ENCODE measurements at regions not wholly inside any gene's neighbourhood (a gene's known extent, or its start where the extent isn't known, plus 50 kb on each side); places are given as distances from the start of the nearest gene placed in this dataset.
"Not testable (repeated sequence)": the region's sequence is repeated elsewhere in the genome, so short reads cannot be mapped to it uniquely, and the experiment has no call there.

DNA sequence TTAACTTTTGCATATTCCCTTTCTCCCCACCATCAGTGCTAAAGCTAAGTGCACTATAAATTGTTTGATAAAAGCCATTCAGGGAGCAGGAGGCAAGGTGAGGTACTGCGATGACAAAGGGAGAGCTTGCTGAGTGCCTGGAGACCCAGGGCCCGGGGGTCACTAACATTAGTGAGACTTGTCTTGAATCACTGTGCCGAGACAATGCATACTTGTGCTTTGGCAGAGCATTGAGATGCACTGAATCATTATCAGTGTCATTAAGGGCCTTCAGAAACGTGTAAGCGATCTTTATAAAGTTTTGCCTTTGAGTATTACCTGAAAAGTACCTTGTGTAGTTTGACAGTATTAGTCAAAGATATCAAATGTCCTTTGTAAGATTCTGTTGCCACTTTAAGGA, 447.5 kb downstream of the PCNX1 start:
- peaks cover 40% of the 10 kb centered on the region for H3K4me1 Mint-ChIP-seq (ENCODE audit: low read depth)
- H3K9me3 Mint-ChIP-seq, result peaks cover 23% of the 10 kb centered on the region
- no peak overlapping the region for H3K4me3 Mint-ChIP-seq (ENCODE audit: low read depth)
- DNase-seq (ENCODE audit: low spot score), result no peak
- peaks cover 75% of the 10 kb centered on the region for H3K36me3 Mint-ChIP-seq (ENCODE audit: low read depth)
- H3K27ac Mint-ChIP-seq, result no peak overlapping the region
- no peaks in the 10 kb centered on the region for H3K27me3 Mint-ChIP-seq (ENCODE audit: low read depth)
- intact Hi-C loops (cut with micrococcal nuclease), result loop anchor here (5.0 kb wide), 1 partner anchor 42 kb away; no protein-coding TSS in a partner anchor

DNA sequence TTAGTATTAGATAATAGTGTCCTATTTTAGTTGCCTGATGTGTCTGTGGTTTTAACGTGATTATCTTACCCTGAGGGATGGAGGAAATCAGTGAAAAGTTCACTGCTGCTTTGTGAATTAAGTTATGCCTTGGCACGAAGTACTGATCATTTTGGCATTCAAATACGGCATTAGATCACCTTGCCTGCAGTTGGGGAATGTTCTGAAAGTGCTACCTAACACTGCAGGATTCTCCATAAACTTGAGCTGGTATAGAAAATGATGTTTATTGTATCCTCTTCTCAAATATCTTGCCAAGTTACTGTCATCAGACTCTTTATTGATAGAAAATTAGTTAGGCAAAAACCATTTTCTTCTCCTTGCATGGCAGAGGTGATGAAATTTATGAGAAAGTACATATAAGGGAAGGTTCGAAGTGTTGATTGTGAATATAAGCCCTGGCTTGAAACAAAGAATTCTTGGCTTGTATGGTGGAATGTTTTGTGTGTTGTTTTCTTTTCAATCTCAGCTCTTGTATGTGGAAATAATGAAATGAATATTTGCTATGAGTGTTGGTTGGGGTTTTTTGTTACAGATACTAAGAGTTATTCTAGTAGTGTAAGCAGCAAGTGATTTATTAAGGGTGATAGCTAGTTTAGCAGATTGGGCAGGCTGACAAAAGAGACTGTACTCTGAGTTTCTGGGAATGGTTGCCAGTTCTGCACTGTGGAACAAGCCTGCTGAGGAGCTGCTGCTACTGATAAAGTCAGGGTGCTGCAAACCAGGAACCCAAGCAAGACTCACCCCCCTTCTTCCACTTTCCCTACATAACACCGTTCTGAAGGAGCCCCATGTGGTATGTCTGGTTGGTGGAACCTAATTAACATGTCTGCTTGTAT, 448.3 kb downstream of the PCNX1 start:
- no peaks in the 10 kb centered on the region for H3K27me3 Mint-ChIP-seq (ENCODE audit: low read depth)
- H3K36me3 Mint-ChIP-seq (ENCODE audit: low read depth), result peaks cover 78% of the 10 kb centered on the region
- H3K4me3 Mint-ChIP-seq (ENCODE audit: low read depth), result no peak overlapping the region
- no peak for DNase-seq (ENCODE audit: low spot score)
- H3K9me3 Mint-ChIP-seq, result peaks cover 25% of the 10 kb centered on the region
- H3K27ac Mint-ChIP-seq, result no peak overlapping the region
- intact Hi-C loops (cut with micrococcal nuclease), result loop anchor here (5.0 kb wide), 1 partner anchor 42 kb away; no protein-coding TSS in a partner anchor
- H3K4me1 Mint-ChIP-seq (ENCODE audit: low read depth), result peaks cover 44% of the 10 kb centered on the region

DNA sequence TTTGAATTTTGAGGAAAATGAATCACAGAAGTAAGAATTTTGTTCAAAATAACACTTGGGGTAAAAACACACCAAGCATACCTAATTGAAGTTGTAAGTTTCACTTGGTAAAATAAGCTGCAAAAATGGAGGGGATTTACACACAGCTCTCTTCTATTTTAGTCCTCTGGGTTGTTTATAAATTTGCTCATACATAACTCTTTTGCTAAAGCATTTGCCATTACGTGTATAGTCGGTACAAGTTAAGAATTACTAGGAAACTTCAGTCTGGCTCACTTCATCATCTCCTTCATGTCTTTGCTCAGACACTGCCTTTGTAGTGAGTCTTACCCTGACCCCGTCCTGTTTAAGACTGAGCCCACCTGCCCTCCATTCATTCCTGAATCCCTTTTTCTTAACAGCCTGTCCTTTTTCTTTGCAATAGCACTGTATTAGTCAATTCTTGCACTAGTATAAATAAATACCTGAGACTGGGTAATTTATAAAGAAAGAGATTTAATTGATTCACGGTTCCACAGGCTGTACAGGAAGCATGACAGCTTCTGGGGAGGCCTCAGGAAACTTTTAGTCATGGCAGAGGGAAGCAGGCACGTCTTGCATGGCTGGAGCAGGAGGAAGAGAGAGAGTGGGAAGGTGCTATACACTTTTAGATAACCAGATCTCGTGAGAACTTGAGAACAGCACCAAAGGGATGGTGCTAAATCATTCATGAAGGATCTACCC, 451.1 kb downstream of the PCNX1 start:
- no peak for DNase-seq (ENCODE audit: low spot score)
- intact Hi-C loops (cut with micrococcal nuclease), result loop anchor here (5.0 kb wide), 1 partner anchor 39 kb away; no protein-coding TSS in a partner anchor
- Mint-ChIP-seq H3K27me3 (ENCODE audit: low read depth) (no peaks in the 10 kb centered on the region), H3K4me1 (ENCODE audit: low read depth) (peaks cover 56% of the 10 kb centered on the region), H3K36me3 (ENCODE audit: low read depth) (peaks cover 71% of the 10 kb centered on the region), H3K4me3 (ENCODE audit: low read depth) (no peak overlapping the region), H3K9me3 (peaks cover 21% of the 10 kb centered on the region), H3K27ac (peak overlapping the region; percentile 57)

GRCh38 chr14:71358932-71359421, 451.7 kb downstream of the PCNX1 start:
- Mint-ChIP-seq H3K27ac (peak overlapping the region; percentile 44), H3K9me3 (peaks cover 20% of the 10 kb centered on the region), H3K4me1 (ENCODE audit: low read depth) (peaks cover 59% of the 10 kb centered on the region), H3K36me3 (ENCODE audit: low read depth) (peaks cover 65% of the 10 kb centered on the region)
- intact Hi-C loops (cut with micrococcal nuclease), result loop anchor here (5.0 kb wide), 1 partner anchor 38 kb away; no protein-coding TSS in a partner anchor
- not testable (repeated sequence) for H3K27me3 Mint-ChIP-seq (ENCODE audit: low read depth); H3K4me3 Mint-ChIP-seq (ENCODE audit: low read depth); DNase-seq (ENCODE audit: low spot score)

DNA sequence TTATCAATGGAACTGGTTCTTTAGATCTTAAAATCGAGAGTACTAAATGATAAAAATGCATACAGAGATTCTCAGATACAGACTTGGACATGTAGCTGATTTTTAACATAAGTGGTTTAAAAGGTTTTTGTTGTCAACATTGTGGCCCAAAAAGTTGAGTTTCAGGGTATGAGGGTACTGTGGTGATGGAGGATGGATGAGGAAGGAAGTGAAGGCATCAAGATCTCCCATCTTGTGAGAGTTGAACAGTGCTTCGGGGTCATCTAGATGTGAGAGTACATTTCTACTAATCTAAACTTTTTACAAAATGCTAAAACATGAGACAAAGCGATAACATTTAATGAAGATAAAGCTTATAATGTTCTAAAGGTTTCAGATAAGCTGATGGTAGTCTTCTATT, 452.6 kb downstream of the PCNX1 start:
- H3K27me3 Mint-ChIP-seq (ENCODE audit: low read depth), result no peaks in the 10 kb centered on the region
- H3K4me1 Mint-ChIP-seq (ENCODE audit: low read depth), result peaks cover 62% of the 10 kb centered on the region
- peak overlapping the region; percentile 1 for H3K27ac Mint-ChIP-seq
- peaks cover 64% of the 10 kb centered on the region for H3K36me3 Mint-ChIP-seq (ENCODE audit: low read depth)
- peaks cover 20% of the 10 kb centered on the region for H3K9me3 Mint-ChIP-seq
- no peak overlapping the region for H3K4me3 Mint-ChIP-seq (ENCODE audit: low read depth)
- DNase-seq (ENCODE audit: low spot score), result no peak
- intact Hi-C loops (cut with micrococcal nuclease), result loop anchor here (5.0 kb wide), 1 partner anchor 37 kb away; no protein-coding TSS in a partner anchor

DNA sequence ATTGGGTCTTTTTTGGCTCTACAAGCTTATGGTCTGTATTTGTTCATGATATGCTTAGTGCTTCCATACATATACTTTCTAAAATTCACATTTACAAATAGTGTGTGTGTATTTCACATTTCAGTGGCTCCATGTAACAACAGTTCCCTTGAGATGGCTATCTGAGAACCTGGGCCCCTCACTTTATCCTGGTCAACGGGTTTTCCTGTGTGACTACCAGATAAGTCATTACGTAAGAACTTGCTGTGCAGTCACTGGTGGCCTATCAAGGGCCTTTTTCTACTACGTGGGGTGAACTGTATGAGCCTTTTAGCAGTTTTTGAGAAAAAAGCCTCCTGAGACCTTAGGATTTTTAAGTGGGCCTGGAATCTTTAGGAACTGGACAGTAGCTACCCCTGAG, 454.1 kb downstream of the PCNX1 start:
- peaks cover 56% of the 10 kb centered on the region for H3K36me3 Mint-ChIP-seq (ENCODE audit: low read depth)
- H3K4me3 Mint-ChIP-seq (ENCODE audit: low read depth), result no peak overlapping the region
- H3K9me3 Mint-ChIP-seq, result peaks cover 20% of the 10 kb centered on the region
- no peak for DNase-seq (ENCODE audit: low spot score)
- H3K4me1 Mint-ChIP-seq (ENCODE audit: low read depth), result peaks cover 54% of the 10 kb centered on the region
- H3K27me3 Mint-ChIP-seq (ENCODE audit: low read depth), result no peaks in the 10 kb centered on the region
- no peak overlapping the region for H3K27ac Mint-ChIP-seq
- intact Hi-C loops (cut with micrococcal nuclease), result no loop called here

DNA sequence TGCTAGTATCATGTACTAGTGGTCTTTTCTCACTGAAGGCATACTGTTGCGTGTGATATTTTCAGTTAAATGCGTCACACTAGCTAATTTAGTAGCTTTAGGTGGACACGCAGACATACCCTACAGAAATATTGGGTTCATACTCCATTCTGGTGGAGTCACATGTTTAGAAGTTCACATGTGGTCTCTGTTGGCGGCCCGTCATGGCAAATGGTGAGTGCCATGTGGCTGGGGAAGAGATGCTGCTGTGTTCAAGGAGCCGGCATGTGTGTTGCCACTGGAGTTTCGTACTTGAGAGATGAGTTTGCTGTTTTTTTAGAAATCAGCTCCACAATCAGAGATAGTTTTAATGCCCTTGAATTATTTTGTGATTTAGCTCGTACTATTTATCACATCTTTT, 454.6 kb downstream of the PCNX1 start:
- Mint-ChIP-seq H3K9me3 (peaks cover 20% of the 10 kb centered on the region), H3K4me3 (ENCODE audit: low read depth) (no peak overlapping the region), H3K36me3 (ENCODE audit: low read depth) (peaks cover 58% of the 10 kb centered on the region), H3K27me3 (ENCODE audit: low read depth) (no peaks in the 10 kb centered on the region), H3K27ac (peak overlapping the region; percentile 5), H3K4me1 (ENCODE audit: low read depth) (peaks cover 54% of the 10 kb centered on the region)
- no peak for DNase-seq (ENCODE audit: low spot score)
- intact Hi-C loops (cut with micrococcal nuclease), result no loop called here

DNA sequence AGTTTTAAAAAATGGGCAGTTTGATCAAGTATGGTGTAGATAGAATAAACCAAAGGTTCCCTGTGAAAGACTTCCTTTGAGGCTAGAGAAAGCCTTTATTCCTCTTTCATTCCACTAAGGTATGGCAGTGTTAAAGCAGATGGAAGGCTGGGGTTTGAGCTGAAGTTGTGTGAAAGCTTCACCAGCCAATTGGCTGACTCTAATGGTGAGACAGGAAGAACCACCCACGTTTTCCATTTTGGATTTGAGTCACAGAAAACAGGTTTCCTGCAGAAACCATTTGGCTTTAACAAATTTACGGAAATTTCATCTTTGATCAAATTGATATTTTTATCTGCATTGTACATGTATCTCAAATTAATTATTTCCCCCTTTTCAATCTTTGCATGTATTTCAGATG, 455.0 kb downstream of the PCNX1 start:
- H3K27ac Mint-ChIP-seq, result peak overlapping the region; percentile 5
- peaks cover 20% of the 10 kb centered on the region for H3K9me3 Mint-ChIP-seq
- no peaks in the 10 kb centered on the region for H3K27me3 Mint-ChIP-seq (ENCODE audit: low read depth)
- H3K36me3 Mint-ChIP-seq (ENCODE audit: low read depth), result peaks cover 60% of the 10 kb centered on the region
- no peak overlapping the region for H3K4me3 Mint-ChIP-seq (ENCODE audit: low read depth)
- no peak for DNase-seq (ENCODE audit: low spot score)
- intact Hi-C loops (cut with micrococcal nuclease), result no loop called here
- H3K4me1 Mint-ChIP-seq (ENCODE audit: low read depth), result peaks cover 54% of the 10 kb centered on the region

DNA sequence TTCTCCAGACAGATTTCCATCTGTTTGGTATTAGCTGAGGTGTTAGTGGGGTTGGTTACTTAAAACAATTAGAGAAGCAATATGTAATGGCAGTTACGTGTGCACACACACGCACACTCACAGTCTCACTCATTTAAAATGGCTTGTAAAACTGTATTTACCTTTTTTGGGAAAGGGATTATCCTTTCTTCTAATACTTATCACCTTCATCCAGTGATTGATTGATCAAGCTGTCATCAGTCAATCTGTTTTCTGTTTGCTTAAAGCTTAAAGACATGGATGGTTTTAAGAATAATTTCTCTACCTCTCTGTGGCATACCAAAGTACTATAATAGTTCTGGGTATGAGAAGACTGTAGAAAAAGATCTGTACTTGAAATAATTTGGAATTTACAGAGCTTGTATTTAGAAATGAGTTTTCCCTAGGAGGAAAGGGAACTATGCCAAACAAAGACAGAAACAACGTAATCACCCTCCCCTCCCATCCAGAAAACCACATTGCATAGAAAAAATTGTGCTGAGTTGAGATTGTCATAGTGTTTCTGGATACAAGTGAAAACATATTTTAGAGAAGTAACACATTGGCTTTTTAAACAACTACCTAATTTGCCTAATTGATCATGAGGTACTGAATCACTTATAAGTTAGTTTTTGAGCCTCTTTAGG, 455.8 kb downstream of the PCNX1 start:
- peaks cover 53% of the 10 kb centered on the region for H3K4me1 Mint-ChIP-seq (ENCODE audit: low read depth)
- no peak for DNase-seq (ENCODE audit: low spot score)
- H3K36me3 Mint-ChIP-seq (ENCODE audit: low read depth), result peaks cover 56% of the 10 kb centered on the region
- peaks cover 19% of the 10 kb centered on the region for H3K9me3 Mint-ChIP-seq
- peak overlapping the region; percentile 47 for H3K27ac Mint-ChIP-seq
- no peak overlapping the region for H3K4me3 Mint-ChIP-seq (ENCODE audit: low read depth)
- intact Hi-C loops (cut with micrococcal nuclease), result no loop called here
- no peaks in the 10 kb centered on the region for H3K27me3 Mint-ChIP-seq (ENCODE audit: low read depth)

GRCh38 chr14:71363946-71364925, 457.0 kb downstream of the PCNX1 start:
- Mint-ChIP-seq H3K4me1 (ENCODE audit: low read depth) (peaks cover 41% of the 10 kb centered on the region), H3K9me3 (peaks cover 8% of the 10 kb centered on the region), H3K4me3 (ENCODE audit: low read depth) (no peak overlapping the region), H3K27me3 (ENCODE audit: low read depth) (no peaks in the 10 kb centered on the region), H3K27ac (no peak overlapping the region), H3K36me3 (ENCODE audit: low read depth) (peaks cover 45% of the 10 kb centered on the region)
- intact Hi-C loops (cut with micrococcal nuclease), result no loop called here
- DNase-seq (ENCODE audit: low spot score), result no peak

DNA sequence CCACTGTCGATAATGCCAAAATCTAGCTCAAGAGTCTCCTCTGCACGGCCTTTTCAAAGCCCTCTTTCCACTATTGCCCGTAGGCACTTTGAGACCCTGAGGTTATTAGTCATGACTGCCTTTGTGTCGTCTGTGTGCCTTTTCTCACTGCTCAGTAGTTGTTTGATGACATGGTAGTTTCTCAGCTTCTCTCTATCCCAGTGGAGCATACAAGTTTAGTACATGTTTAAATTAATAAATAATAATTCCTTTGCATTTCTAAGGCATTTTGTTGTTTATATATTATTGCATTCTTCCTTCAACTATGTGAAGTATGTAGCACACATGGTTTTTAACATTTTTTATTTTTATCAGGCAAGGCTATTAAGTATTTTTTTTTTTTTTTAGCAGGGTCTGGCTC, 458.1 kb downstream of the PCNX1 start:
- intact Hi-C loops (cut with micrococcal nuclease), result no loop called here
- no peaks in the 10 kb centered on the region for H3K9me3 Mint-ChIP-seq
- H3K27me3 Mint-ChIP-seq (ENCODE audit: low read depth), result no peaks in the 10 kb centered on the region
- peaks cover 37% of the 10 kb centered on the region for H3K36me3 Mint-ChIP-seq (ENCODE audit: low read depth)
- H3K4me1 Mint-ChIP-seq (ENCODE audit: low read depth), result peaks cover 36% of the 10 kb centered on the region
- DNase-seq (ENCODE audit: low spot score), result no peak
- no peak overlapping the region for H3K27ac Mint-ChIP-seq
- H3K4me3 Mint-ChIP-seq (ENCODE audit: low read depth), result no peak overlapping the region

DNA sequence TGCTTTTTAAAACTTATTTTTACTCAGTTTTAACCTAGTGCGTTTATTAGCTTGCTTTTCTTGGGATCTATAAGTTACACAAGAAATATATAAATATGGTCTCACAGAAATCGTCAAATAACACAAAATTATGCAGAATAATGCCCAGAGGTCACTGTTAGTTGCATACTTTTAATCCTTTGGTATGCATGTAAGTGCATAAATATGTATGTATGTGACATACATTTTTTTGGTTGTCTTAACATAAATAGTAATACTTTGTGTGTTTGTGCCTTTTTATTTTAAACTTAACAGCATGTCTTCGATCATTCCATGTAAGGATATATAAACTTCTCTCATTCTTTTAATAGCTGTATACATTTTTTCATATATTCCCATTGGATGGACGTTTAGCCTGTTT, 459.6 kb downstream of the PCNX1 start:
- Mint-ChIP-seq H3K27ac (no peak overlapping the region), H3K27me3 (ENCODE audit: low read depth) (no peaks in the 10 kb centered on the region), H3K4me3 (ENCODE audit: low read depth) (no peak overlapping the region), H3K9me3 (no peaks in the 10 kb centered on the region), H3K36me3 (ENCODE audit: low read depth) (peaks cover 30% of the 10 kb centered on the region), H3K4me1 (ENCODE audit: low read depth) (peaks cover 31% of the 10 kb centered on the region)
- intact Hi-C loops (cut with micrococcal nuclease), result no loop called here
- DNase-seq (ENCODE audit: low spot score), result no peak

All from activated T-helper 2 cell treated with anti-CD3 and anti-CD28 coated beads, Interferon-gamma antibody, Interleukin-2, Interleukin-4, amounts not matched to agents 10 μg/mL and 5 μg/mL and 100 μg/mL, durations not matched to agents 14 hours and 24 hours and 36 hours (primary cell).